Esophagus muscularis mucosa (tissue), 4 donors: ENCODE measurements at regions not wholly inside any gene's neighbourhood (a gene's known extent, or its start where the extent isn't known, plus 50 kb on each side); places are given as distances from the start of the nearest gene placed in this dataset.

ENCODE experiments used
- DNase-seq: peaks from one replicate; pipeline ENCODE4 v3.0.0-alpha.2; 2017; ENCODE audit errors: extremely low spot score
- H3K27ac ChIP-seq, 4 donors: fragments of 200-600 bp; sonication (generic); replicated peaks in 1 of 4; 1 replicate in 3 of 4; 2 replicates in 1 of 4; pipeline ENCODE4 v1.5.1; 2016 to 2019; ENCODE audit warnings: mild to moderate bottlenecking in 1 of 4
- H3K27me3 ChIP-seq, 4 donors: fragments of 200-600 bp; sonication (generic); one replicate each; pipeline versions ENCODE4 v1.5.1 to v1.6.0; 2016 to 2019
- H3K36me3 ChIP-seq, 4 donors: fragments of 200-600 bp; sonication (generic); one replicate each; pipeline ENCODE4 v1.5.1; 2016 to 2019
- H3K4me1 ChIP-seq, 4 donors: fragments of 200-600 bp; sonication (generic); one replicate each; pipeline ENCODE4 v1.5.1; 2016 to 2019
- H3K4me3 ChIP-seq, 4 donors: fragments of 200-600 bp; sonication (generic); 1 replicate in 2 of 4; 2 replicates in 2 of 4; pipeline ENCODE4 v1.5.1; 2016 to 2019; ENCODE audit warnings: mild to moderate bottlenecking in 4 of 4, moderate library complexity in 1 of 4
- H3K9me3 ChIP-seq, 4 donors: fragments of 200-600 bp; sonication (generic); 1 replicate in 3 of 4; 2 replicates in 1 of 4; pipeline ENCODE4 v1.5.1; 2016 to 2019
- EP300 ChIP-seq: sonication (generic); formaldehyde crosslinking; IDR thresholded peaks from one replicate; pipeline ENCODE4 v1.6.1; 2017; ENCODE audit warnings: antibody characterized with exemption
- POLR2A ChIP-seq: fragments of 450-650 bp; IDR thresholded peaks from one replicate; pipeline ENCODE4 v1.6.1; 2017; ENCODE audit warnings: antibody characterized with exemption, moderate library complexity, mild to moderate bottlenecking, low read depth
- POLR2AphosphoS5 ChIP-seq, 2 donors: sonication (generic); formaldehyde crosslinking; IDR thresholded peaks; one replicate each; pipeline ENCODE4 v1.6.1; 2017; ENCODE audit warnings: antibody characterized with exemption in 2 of 2
- WGBS: methylation state at CpG from one replicate; pipeline ENCODE4 v1.1.5; 2018; 5-methylcytosine and 5-hydroxymethylcytosine counted together
- intact Hi-C: fragments of 100-400 bp; cut with DNase I; formaldehyde crosslinking; loops from one replicate; pipeline ENCODE4 v1.15.1; 2023
- TF ChIP-seq, protein P1 (sequence below), 3 experiments: fragments of 200-600 bp in 2 of 3; fragments of 450-650 bp in 1 of 3; sonication (generic) in 2 of 3; IDR thresholded peaks; one replicate each; pipeline ENCODE4 v1.5.1; 2017 to 2019; ENCODE audit warnings: antibody characterized with exemption in 3 of 3, mild to moderate bottlenecking in 2 of 3, moderate library complexity in 1 of 3

DNA sequence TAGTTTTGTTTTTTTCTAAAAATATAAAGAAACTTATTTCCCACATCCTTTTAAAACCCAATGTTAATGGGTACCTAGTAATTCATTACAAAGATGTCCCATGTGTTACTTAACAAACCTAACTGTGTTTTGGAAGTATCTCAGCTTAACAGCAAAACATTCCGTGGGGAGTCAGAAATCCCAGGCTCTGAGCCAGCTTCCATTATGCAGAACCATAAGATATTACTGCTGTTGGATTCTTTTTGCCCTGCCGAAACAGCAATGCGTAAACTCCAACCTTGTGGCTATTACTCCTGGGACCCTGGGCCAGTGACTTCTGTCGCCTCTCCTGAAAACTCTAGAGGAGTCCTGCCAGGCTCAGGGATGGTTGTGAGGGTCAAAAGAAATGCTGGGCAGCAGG, 174.1 kb downstream of the UXS1 start:
- DNase-seq: peak; percentile 89
- TF ChIP-seq, protein P1, sequence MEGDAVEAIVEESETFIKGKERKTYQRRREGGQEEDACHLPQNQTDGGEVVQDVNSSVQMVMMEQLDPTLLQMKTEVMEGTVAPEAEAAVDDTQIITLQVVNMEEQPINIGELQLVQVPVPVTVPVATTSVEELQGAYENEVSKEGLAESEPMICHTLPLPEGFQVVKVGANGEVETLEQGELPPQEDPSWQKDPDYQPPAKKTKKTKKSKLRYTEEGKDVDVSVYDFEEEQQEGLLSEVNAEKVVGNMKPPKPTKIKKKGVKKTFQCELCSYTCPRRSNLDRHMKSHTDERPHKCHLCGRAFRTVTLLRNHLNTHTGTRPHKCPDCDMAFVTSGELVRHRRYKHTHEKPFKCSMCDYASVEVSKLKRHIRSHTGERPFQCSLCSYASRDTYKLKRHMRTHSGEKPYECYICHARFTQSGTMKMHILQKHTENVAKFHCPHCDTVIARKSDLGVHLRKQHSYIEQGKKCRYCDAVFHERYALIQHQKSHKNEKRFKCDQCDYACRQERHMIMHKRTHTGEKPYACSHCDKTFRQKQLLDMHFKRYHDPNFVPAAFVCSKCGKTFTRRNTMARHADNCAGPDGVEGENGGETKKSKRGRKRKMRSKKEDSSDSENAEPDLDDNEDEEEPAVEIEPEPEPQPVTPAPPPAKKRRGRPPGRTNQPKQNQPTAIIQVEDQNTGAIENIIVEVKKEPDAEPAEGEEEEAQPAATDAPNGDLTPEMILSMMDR (IDR thresholded peaks at IDR 0.05): no peak
- TF ChIP-seq EP300: no peak
- no peak for TF ChIP-seq POLR2AphosphoS5 (IDR thresholded peaks at IDR 0.05)
- no peak for TF ChIP-seq POLR2A
- Histone ChIP-seq H3K27ac (peak overlapping the region; percentile 24 to 68 (median 60)), H3K27me3 (no peaks in the 10 kb centered on the region), H3K4me3 (no peak overlapping the region), H3K9me3 (no peaks in the 10 kb centered on the region), H3K4me1 (peaks cover 19 to 30% (median 29%) of the 10 kb centered on the region in 4 donors), H3K36me3 (no peaks in the 10 kb centered on the region)
- 23% methylated on average over 4 of the region's 4 CpGs for WGBS
- intact Hi-C loops: loop anchor here (10.0 kb wide), 1 partner anchor 625 kb away; the partner anchor contains the start of gene FHL2

DNA sequence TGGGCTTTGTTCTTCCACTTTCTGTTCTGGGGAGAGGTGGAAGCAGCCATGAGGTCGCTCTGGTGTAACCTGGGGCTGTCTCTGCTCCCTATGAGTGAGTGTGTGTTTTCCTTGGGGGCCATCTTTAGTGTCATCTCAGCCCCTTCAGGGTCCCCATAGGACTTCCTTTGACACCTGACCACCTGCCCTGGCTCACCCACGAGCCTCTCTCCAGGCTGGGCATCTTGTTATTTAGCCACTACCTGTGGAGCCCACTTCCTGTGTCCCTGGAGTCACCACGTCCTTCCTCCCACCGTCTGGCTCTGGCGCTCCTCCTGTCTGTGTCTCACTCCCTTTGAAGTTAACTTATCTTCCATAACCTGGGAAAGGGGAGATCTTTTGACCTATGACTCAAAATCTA, 176.0 kb downstream of the UXS1 start:
- no peaks in the 10 kb centered on the region for H3K27me3 ChIP-seq
- TF ChIP-seq EP300 (no peak), POLR2AphosphoS5 (IDR thresholded peaks at IDR 0.05) (no peak), POLR2A (no peak)
- TF ChIP-seq, protein P1 (IDR thresholded peaks at IDR 0.05): no peak
- H3K4me3 ChIP-seq: no peak overlapping the region
- 61% methylated on average over 5 of the region's 5 CpGs for WGBS
- peak; percentile 39 for DNase-seq
- H3K27ac ChIP-seq: no peak overlapping the region
- peaks cover 19 to 30% (median 29%) of the 10 kb centered on the region in 4 donors for H3K4me1 ChIP-seq
- H3K9me3 ChIP-seq: no peaks in the 10 kb centered on the region
- intact Hi-C loops: no loop called here
- no peaks in the 10 kb centered on the region for H3K36me3 ChIP-seq

DNA sequence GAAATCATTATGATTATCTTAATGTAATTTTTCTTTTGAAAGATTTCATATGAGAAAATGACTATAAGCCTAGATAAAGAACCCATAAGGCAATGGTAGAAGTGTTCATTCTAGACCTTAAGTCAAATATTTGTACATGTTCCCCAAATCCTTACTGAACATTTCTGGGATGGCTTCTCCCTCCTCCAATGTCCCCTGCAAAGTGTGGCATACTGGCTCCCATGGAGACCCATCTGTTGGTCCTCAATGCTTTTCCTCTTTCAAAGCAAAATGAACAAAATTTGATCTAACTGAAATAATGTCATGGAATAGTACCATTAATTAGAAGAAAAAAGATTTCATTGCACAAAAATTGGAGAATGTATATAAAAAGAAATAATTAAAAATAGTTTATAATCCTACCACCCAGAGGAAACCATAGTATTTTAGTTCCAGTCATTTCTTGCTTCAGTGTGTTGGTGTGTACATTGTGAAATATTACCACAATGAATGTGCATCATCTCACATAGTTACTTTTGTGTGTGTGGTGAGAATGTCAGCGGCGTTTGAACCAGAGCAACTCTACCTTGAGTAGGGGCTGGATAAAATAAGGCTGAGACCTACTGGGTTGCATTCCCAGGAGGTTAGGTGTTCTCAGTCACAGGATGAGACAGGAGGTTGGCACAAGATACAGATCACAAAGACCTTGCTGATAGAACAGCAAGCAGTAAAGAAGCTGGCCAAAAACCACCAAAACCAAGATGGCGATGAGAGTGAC, 181.3 kb downstream of the UXS1 start:
- no peak overlapping the region for H3K4me3 ChIP-seq
- H3K36me3 ChIP-seq: no peaks in the 10 kb centered on the region
- peaks cover 0 to 2% (median 0%) of the 10 kb centered on the region in 4 donors for H3K9me3 ChIP-seq
- H3K4me1 ChIP-seq: peaks cover 0 to 6% (median 0%) of the 10 kb centered on the region in 4 donors
- TF ChIP-seq EP300: no peak
- TF ChIP-seq POLR2A: no peak
- TF ChIP-seq, protein P1 (IDR thresholded peaks at IDR 0.05): no peak
- no peak for TF ChIP-seq POLR2AphosphoS5 (IDR thresholded peaks at IDR 0.05)
- WGBS: 90% methylated on average over 3 of the region's 3 CpGs
- intact Hi-C loops: no loop called here
- no peaks in the 10 kb centered on the region for H3K27me3 ChIP-seq
- peak; percentile 24 for DNase-seq
- no peak overlapping the region for H3K27ac ChIP-seq

DNA sequence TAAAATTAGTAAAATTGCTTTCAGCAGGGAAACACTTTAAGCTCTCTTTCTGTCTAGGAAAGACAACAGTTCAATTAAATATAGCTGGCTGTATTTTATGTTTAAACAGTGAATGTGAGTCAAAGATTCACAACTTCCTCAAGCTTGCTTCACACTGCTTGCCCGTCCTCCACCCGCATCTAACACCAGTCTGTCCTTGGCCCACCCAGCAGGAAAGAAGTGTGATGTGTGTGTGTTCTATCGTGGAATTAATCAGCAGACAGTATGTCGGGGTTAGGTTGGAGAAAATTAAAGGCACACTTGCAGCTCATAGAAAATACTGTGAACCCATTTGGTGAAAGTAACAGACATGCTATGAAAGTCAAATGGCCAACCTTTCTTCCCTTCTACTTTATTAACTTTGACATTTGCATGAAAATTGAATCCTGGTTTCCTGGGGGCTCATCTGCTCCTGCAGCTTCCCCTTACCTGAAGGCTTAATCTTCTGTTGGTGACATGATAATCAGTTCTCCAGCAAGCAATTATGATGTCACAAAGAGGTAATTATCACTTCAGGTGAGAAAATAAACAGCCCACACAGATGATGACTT, 182.0 kb downstream of the UXS1 start:
- TF ChIP-seq POLR2AphosphoS5 (IDR thresholded peaks at IDR 0.05): no peak
- TF ChIP-seq, protein P1 (IDR thresholded peaks at IDR 0.05): no peak
- TF ChIP-seq POLR2A: no peak
- no peak for TF ChIP-seq EP300
- 64% methylated on average over 4 of the region's 4 CpGs for WGBS

More for the DNA sequence above, 182.0 kb downstream of the UXS1 start:
- Histone ChIP-seq H3K4me1 (peaks cover 0 to 6% (median 0%) of the 10 kb centered on the region in 4 donors), H3K36me3 (no peaks in the 10 kb centered on the region), H3K27ac (no peak overlapping the region), H3K9me3 (peaks cover 0 to 9% (median 0%) of the 10 kb centered on the region in 4 donors), H3K4me3 (no peak overlapping the region), H3K27me3 (no peaks in the 10 kb centered on the region)
- intact Hi-C loops: no loop called here
- no peak for DNase-seq
